NCI-H1436 treated with DMSO at 0.1 percent for 48 hours (cell line): ENCODE measurements at regions not wholly inside any gene's neighbourhood (a gene's known extent, or its start where the extent isn't known, plus 50 kb on each side); places are given as distances from the start of the nearest gene placed in this dataset.

ENCODE experiments used
- DNase-seq: peaks from one replicate; lab custom pipeline; 2025; lab: John Stamatoyannopoulos, UW

GRCh38 chr2:172153156-172153555 is 50.5 kb upstream of the DLX2 start:
- DNase-seq = no peak

DNA sequence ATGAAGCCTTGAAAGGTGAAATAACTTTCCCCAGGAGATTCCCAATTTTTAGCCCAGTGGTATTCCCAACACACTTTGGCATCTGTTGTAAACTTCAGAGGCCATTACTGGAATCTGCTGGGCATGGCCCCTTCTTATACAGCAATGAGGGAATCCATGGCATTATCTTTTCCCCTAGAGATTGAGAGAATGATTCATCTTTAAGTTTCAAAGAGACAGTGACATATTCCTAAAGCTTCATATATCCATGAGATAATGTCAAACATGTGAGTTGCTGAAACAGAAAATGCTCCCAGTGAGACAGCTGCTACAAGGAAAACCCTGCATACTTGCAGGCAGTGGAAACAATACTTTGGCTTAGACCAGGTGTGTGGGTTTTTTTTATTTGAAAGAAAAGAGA is 51.1 kb upstream of the DLX2 start:
- DNase-seq = no peak

- DNase-seq = no peak
These were observed 53.1 kb upstream of the DLX2 start for GRCh38 chr2:172155752-172156151.

GRCh38 chr2:172160839-172161238 is 58.1 kb upstream of the DLX2 start:
- DNase-seq = no peak

DNA sequence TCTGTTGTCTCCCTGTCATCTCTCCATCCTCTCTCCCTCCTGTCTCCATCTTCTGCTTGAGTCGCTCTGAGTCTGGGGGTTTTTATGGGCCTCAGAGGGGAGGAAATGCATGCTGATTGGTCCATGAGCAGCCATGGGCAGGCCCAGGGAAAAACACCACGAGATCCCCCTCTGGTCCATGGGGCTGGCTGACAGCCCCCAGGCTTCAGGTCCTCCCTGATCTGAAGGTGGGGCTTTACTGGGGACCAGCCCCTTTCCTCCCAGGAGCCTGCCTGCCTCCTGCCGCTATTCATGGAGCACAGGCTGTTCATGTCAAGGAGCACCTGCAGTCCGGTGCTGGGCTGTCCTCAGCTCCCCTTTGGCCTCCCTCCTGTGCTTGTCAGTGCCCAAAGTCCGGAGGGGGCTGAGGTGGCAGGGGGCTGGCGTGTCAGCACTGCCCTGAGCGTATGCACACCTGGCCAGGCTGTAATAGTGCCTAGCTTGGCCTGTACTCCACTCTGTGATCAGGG is 59.6 kb upstream of the DLX2 start:
- DNase-seq = no peak

DNA sequence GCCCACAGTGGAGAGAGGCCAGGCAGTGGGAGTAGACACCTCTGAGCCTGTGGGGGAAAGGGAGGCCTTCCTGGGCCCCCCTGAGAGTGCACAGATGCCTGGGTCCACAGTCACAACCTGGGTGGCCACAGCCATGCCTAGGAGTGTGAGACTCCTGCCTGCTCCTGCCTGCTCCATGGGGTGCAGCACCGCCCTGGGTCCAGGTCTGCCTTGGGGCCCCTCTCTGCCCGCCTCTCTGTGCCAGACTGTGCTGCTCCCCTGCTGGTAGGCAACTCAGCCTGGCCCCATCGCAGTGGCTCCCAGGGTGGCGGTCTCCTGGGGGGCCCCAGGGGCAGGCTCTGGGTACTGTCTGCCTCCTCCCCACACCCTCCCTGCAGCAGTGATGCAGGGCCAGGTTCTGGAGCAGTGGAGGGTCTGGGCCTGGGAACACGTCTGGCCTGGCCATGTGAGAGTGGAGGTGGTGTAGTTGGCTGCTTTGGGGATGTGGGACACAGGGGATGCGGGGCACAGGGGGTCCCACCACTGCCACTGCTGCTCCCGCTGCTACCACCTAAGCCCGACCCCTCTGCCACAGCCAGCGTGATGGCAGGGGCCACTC is 60.1 kb upstream of the DLX2 start:
- no peak for DNase-seq

- no peak for DNase-seq
These were observed 66.2 kb upstream of the DLX2 start for GRCh38 chr2:172168917-172169346.

DNA sequence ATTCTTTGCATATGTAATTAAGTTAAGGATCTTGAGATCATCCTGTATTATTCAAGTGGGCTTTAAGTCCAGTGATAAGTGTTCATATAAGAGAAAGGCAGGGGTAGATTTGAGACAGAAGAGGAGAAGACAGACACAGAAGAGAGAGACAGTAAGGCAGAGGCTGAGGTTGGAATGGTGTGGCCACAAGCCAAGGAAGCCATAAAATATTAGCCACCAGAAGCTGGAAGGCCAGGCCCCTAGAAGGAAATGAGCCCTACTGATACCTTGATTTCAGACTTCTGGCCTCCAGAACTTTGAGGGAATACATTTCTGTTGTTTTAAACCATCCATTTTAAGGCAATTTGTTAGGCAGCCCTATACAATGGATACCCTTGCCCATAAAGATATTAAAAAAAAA is 66.9 kb upstream of the DLX2 start:
- DNase-seq = no peak

DNA sequence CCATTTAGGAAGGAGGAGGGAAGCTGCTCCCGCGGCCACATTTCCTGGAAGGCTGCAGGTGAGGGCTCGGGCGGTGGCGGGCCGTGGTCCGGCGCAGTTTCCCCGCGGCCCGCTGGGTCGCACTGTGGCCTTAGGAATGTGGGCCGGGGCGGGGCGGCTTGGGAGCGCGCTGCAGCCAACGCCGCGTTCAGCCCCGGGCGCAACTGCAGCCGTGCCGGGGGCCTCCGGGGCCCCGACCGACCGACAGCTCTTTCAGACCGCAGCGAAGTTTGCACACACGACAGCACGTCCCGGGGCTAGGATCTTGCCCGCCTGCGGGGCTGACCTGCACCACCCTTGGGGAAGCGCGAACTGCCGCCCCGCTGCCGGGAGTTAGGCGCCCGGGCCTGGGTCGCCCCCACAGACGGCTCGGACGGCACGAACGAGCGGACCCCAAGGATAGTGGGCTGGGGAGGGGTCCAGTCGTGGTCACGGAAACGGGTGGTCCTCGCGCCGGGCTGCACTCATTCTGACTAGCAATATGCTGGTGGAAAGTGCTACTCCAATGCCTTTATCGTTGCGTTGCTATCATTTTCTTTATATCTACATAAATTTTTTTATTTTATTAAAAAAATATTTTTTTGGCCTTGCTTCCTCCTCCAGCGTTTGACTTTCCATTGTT is 69.9 kb upstream of the DLX2 start:
- no peak for DNase-seq

GRCh38 chr2:172173174-172173706 is 70.5 kb upstream of the DLX2 start:
- no peak for DNase-seq

DNA sequence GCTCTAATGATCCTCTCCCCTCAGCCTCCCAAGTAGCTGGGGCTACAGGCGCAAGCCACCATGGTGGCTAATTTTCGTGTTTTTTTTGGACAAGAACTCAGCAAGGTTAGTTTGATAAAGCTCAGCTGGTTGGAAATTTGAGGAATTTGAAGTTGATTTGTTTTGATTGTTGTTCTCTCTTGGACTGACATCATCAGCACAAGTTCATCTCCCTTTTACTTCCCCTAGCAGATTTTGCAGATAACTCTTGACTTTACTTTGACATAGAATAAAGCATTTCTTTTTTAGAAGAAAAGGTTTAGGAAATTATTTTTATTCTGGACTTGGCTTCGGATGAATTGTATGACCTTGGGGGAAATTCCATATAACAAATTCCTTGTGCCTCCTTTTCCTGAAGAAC is 74.9 kb upstream of the DLX2 start:
- no peak for DNase-seq

GRCh38 chr2:172177996-172178395 is 75.3 kb upstream of the DLX2 start:
- DNase-seq = no peak

GRCh38 chr2:172179045-172179701 is 76.5 kb upstream of the DLX2 start:
- no peak for DNase-seq

GRCh38 chr2:172181840-172182239 is 79.1 kb upstream of the DLX2 start:
- DNase-seq = no peak

- DNase-seq = no peak
These were observed 79.9 kb upstream of the DLX2 start for GRCh38 chr2:172182624-172183023.

DNA sequence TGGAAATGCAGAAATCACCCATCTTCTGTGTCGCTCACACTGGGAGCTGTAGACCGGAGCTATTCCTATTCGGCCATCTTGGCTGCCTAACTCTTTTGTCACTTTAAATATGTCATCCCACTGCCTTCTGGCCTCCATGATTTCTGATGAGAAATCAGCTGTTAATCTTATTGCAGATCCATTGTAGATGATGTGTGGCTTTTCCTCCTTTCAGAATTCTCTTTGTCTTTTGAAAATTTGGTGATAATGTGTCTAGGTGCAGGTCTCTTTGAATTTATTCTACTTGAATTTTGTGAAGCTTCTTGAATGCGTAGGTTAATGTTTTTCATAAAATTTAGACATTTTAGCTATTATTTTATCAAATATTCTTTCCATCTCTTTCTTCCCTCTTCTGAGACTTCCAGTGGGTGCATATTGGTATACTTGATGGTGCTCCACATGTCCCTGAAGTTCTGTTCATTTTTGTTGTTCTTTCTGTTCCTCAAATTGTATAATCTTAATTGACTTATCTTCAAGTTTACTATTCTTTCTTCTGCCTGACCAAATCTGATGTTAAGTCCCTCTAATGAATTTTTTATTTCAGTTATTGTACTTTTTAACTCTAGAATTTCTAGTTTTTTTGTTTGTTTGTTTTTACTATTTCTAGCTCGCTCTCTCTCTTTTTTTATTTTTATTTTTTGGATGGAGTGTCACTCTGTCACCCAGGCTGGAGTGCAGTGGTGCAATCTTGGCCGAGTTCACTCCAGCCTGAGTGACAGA is 90.8 kb upstream of the DLX2 start:
- no peak for DNase-seq

GRCh38 chr2:172195836-172196376 is 93.2 kb upstream of the DLX2 start:
- DNase-seq = no peak

DNA sequence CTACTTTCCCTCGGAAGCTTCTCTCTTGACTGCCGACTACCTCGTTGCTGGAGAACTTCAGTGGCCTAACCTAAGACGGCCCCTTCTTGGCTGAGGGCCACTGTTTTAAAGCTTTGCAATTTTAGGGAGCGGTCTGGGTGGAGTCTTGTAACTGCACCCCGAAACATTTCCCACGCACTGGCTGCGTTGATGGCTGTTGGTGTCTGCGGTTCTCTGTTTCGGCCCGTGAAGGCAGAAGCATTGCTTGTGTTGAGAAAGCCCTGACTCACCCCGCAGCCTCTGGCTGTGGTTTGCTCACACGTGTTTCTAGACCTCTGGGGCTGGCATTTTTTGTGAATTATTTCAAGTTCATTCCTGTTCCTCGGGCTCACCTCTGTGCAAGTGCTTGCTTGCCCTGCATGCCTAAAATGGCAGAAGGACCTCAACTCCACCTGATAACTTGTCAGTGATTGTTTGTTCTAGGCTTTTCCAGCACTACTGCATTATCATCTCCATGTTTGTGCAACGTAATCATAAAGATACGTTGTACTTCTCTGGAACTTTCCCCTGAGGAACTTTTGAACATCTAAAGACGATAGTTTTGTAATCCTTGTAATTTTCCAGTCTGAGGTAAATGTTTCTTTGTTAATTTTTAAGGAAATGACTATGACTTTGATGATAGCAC is 94.2 kb upstream of the DLX2 start:
- DNase-seq = no peak

- no peak for DNase-seq
These were observed 95.7 kb upstream of the DLX2 start for GRCh38 chr2:172198361-172198760.

DNA sequence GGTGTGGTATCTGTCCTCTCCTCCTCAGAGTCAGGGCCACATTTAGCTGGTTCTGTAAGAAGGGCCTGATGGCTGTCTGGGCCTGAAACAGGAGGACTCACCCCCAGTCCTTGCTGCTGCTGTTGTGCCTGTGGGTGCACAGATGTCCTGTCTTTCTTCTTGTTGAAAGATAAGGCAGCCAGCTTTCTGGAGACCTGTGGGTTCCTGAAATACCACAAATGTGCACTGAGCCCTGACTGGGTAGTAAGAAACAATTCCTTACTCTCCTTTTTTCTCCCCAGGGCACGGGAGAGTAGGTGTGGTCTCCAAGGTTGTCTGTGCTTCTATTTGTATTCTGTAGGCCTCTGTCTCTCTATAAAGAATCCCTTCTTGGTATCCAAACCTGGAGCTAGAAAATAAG is 96.2 kb upstream of the DLX2 start:
- no peak for DNase-seq

GRCh38 chr2:172200495-172201085 is 97.9 kb upstream of the DLX2 start:
- DNase-seq = no peak
